ENCODE measurements at regions not wholly inside any gene's neighbourhood (a gene's known extent, or its start where the extent isn't known, plus 50 kb on each side); places are given as distances from the start of the nearest gene placed in this dataset.

- TF ChIP-seq, protein P1, sequence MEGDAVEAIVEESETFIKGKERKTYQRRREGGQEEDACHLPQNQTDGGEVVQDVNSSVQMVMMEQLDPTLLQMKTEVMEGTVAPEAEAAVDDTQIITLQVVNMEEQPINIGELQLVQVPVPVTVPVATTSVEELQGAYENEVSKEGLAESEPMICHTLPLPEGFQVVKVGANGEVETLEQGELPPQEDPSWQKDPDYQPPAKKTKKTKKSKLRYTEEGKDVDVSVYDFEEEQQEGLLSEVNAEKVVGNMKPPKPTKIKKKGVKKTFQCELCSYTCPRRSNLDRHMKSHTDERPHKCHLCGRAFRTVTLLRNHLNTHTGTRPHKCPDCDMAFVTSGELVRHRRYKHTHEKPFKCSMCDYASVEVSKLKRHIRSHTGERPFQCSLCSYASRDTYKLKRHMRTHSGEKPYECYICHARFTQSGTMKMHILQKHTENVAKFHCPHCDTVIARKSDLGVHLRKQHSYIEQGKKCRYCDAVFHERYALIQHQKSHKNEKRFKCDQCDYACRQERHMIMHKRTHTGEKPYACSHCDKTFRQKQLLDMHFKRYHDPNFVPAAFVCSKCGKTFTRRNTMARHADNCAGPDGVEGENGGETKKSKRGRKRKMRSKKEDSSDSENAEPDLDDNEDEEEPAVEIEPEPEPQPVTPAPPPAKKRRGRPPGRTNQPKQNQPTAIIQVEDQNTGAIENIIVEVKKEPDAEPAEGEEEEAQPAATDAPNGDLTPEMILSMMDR (IDR thresholded peaks at IDR 0.05), result no peak
- ATAC-seq (ENCODE audit: low FRiP score) (no peak), DNase-seq (ENCODE audit: low spot score) (no peak)
Measured at GRCh38 chr13:62360609-62361008, 945.0 kb upstream of the PCDH20 start.

DNA sequence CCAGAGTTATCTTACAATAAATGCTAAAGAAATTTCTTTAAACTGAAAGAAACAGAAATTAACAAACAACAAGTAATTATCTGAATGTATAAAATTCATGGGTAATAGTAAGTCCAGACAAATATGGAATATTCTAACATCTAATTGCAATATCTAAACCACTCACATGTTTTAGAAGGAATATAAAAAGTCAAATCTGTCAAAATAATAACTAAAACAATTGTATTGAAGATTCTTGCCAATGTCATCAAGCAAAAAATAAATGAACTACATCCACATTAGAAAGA is 942.9 kb upstream of the PCDH20 start:
- DNase-seq (ENCODE audit: low spot score) (no peak), ATAC-seq (ENCODE audit: low FRiP score) (no peak)
- TF ChIP-seq, protein P1 (IDR thresholded peaks at IDR 0.05), result no peak

DNA sequence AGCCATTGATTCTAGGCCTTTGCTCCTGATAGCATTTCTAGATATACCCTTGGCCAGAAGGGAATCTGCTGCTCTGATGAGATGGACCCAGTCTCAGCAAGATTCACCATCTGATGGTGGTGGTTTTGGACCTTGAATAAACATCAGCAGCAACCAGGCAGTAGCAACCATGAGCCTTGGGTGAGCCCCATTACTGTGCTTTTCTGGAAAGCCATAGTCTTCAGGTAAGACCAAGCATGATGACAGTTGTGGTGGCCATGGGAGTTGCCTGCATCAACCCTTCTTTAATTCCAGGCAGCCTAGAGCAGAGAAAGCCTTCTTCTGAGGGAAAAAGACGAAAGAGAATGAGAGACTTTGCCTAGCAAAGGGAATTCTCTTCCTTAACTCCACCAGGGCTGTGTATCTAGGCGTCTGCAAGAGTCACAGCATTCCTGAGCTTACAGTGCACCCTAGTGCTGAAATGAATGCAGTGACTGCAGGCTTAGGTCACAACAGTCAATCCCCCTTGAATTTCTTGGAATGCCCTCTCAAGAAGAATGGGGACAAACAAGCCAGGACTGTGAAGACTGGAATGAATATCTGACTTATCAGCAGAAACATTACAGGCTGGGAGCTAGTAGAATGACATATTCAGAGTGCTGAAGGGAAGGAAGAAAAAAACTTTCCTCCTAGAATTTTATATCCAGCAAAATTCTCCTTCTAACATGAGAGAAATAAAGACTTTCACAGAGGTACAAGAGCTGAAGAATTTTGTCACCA is 942.4 kb upstream of the PCDH20 start:
- TF ChIP-seq, protein P1 (IDR thresholded peaks at IDR 0.05), result no peak
- ATAC-seq (ENCODE audit: low FRiP score) (no peak), DNase-seq (ENCODE audit: low spot score) (no peak)

- DNase-seq (ENCODE audit: low spot score), result no peak
- no peak for ATAC-seq (ENCODE audit: low FRiP score)
- TF ChIP-seq, protein P1 (IDR thresholded peaks at IDR 0.05), result no peak
Measured at GRCh38 chr13:62356977-62357376, 941.3 kb upstream of the PCDH20 start.

DNA sequence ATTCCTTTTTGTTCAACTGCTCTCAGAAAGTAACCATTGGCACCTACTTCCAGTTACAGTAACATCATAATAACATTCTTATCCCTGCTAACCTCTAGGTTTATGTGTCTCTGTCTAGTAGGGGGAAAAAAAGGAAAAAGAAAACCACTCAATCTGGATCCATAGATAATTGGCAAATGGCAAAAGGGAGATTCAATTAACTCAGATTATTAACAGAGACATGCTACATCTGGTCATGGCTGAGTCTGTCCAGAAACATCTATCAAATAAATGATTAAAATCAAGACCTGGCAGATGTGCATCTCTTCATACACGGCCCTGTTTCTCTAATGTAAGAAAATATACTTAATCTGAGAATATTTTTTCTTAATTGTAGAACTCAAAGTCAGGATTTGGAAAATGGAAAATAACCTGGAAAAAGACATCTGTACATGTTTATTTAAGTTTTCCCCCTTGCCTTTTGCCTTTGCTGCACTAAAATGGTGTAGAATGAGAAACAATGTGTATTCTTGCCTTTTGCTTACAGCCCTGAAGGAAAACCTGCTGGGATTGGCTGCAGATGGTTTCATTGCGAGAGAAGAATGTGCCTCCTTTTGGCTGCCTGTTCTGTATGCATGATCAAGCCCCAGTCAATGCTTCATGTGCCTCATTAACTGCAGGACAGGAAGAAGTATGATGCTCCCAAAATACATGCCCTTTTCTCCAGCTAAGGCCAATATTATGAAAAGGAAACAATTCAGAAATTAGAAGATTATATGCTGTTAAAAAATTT is 921.6 kb upstream of the PCDH20 start:
- DNase-seq (ENCODE audit: low spot score) (no peak), ATAC-seq (ENCODE audit: low FRiP score) (no peak)
- TF ChIP-seq, protein P1 (IDR thresholded peaks at IDR 0.05), result no peak

DNA sequence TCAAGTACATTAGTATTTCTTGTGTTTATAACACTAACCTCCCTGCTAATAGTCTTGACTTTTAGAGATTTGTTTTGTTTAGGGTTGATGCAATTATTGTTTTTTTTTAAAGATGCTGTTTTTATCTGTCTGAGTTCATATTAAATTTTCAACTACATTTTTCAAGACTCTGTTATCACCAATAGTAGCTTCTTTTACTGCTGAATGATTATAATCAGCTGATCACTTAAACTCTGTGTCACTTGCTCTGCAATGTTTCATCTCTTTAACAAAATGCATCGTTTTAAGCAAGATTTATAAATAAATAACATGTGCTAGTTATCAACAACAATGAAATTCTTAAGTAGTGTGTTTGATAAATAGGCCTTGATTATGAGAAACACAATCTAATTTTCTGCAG is 920.9 kb upstream of the PCDH20 start:
- TF ChIP-seq, protein P1 (IDR thresholded peaks at IDR 0.05), result no peak
- ATAC-seq (ENCODE audit: low FRiP score) (no peak), DNase-seq (ENCODE audit: low spot score) (no peak)

DNA sequence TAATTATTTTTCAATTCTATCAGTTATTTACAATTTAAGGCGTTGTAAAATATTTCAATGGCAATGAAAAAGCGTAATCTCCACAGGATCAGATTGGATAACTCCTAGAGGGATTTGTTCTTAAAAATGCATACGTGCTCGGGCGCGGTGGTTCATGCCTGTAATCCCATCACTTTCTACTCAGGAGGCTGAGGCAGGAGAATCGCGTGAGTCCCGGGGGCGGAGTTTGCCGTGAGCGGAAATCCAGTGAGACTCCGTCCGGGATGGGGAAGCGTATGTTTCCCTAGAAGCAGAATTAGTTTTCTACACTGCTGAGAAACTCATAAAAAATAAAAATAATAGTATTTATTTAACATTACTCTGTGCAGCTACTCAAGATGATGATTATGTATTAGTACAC is 917.8 kb upstream of the PCDH20 start:
- TF ChIP-seq, protein P1 (IDR thresholded peaks at IDR 0.05), result no peak
- ATAC-seq (ENCODE audit: low FRiP score) (no peak), DNase-seq (ENCODE audit: low spot score) (no peak)

Measured in omental fat pad (tissue), 3 donors.